Activated T-cell treated with anti-CD3 and anti-CD28 coated beads for 48 hours (primary cell): ENCODE measurements at regions not wholly inside any gene's neighbourhood (a gene's known extent, or its start where the extent isn't known, plus 50 kb on each side); places are given as distances from the start of the nearest gene placed in this dataset.
"Not testable (repeated sequence)": the region's sequence is repeated elsewhere in the genome, so short reads cannot be mapped to it uniquely, and the experiment has no call there.

Source experiments
- DNase-seq: peaks from one replicate; pipeline ENCODE4 v3.0.0-alpha.2; 2020; ENCODE audit warnings: low read depth

- DNase-seq: no peak
Observed at GRCh38 chr16:63496282-63496681, 1460.0 kb upstream of the CDH8 start.

DNA sequence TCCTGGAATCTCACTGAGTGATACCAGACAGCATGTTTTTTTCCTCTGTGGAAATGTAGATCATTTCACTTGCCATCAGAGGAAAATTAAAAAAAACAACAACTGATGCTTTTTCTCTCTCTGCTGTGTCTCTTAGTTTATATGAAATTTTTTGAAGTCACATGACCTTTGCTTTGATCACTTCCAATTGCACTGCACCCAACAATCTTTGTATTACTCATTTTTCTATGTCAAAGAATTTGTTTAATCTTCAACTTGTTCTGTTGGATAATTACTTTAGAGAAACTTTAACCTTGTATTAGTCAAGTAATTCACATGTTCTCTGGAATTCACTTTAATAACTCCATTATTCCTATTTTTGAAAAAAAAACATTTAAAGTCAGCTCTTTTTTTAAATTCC is 1452.7 kb upstream of the CDH8 start:
- no peak for DNase-seq

DNA sequence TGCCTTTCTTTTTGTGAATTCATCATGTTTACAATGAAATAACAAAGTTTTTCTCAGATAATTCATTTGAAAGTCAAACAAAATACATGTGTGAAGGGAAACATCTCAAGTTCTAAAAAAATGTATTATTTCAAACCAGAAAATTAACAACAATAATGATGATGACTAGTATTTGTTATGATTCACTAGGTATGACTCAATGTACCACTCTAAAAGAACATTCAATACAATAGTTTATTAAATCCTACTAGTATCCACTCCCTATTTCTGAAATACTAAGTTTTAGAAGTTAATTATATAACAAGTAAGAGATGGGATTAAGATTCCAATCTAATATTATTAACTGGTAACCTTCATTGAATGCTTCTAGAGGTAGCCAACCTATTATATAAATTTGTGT is 1444.8 kb upstream of the CDH8 start:
- DNase-seq: no peak

GRCh38 chr16:63473725-63474124 is 1437.5 kb upstream of the CDH8 start:
- no peak for DNase-seq

DNA sequence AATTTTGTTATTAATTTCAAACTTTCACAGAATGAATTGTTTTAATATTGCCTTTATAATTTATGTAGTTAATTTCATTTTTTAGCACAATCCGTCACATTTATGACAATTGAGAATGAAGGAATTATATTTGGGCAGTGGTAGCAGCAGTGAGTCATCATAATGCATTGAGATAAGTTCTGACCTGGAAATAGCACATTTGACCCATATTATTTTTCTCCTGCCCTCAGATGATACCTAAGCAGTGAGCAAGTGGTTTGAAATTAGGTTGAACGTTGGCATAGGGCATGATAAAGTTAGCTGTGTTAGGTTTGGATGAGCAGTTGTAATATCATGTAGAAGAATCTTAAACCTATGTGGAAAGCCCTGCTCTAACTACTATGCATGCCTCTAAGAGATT is 1431.3 kb upstream of the CDH8 start:
- DNase-seq: no peak

DNA sequence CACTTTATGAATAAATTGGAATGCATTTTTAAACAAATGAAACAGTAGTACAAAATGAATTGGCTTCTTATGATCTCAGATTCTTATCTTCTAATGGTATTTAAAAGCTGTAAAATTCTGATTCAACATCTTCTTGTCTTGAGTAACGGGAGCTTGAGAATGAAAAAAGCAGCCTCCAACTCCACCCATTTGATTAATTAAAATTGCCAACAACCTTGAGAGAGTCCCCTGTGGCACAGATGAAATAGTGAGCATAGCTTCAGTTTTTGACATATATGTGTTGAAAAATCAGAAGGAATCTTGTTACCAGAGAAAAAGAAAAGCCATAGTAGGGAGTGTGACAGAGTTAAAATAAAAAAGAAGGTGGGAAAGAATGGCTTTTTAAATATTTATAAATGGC is 1426.1 kb upstream of the CDH8 start:
- DNase-seq: no peak

DNA sequence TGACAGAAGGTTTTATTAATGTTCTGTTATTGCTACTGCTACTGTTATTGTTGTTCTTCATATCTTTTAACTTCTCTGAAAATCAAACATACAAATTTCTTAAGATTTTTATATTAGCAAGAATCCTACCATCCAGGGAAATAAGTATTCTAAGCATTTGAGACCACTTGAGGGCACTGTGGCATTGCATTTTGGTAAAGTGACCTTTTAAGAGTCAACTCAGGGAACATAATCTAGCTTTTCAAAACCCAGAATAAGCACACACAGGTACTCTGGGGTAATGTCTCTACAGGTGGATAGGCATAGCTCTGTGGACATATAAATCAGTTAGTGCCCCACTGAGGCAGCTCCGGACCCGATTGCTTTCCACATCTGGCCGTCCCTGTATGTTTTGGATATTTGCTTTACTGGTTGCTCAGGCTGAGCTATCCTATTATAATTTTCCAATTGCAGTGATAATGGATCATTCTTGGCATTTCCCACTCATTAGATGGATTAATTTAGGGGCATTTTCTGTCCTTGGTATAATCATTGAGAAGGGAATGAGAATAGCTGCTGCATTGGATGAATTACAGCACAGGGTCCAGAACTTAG is 1425.1 kb upstream of the CDH8 start:
- no peak for DNase-seq

- no peak for DNase-seq
Observed at GRCh38 chr16:63458846-63459245, 1422.6 kb upstream of the CDH8 start.

DNA sequence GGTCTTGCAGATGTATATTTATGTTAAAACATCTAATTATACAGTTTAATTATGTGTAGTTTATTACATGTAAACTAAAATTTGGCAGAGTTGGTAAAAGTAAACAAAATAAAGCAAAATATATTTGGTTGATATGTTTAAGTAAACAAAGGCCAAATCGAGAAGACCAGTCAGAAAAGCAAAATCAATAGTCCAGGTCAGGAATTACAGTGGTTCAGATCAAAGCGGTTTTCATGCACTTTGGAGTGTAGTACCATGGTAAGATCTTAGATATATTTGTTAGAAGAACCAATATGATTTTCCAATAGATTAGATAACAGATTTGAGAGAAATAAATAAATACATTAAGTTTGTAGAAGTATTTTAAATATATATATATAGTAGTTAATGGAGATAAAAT is 1421.6 kb upstream of the CDH8 start:
- no peak for DNase-seq

GRCh38 chr16:63453261-63453660 is 1417.0 kb upstream of the CDH8 start:
- DNase-seq: no peak

- DNase-seq: no peak
Observed at GRCh38 chr16:63447121-63447520, 1410.9 kb upstream of the CDH8 start.

GRCh38 chr16:63442246-63442645 is 1406.0 kb upstream of the CDH8 start:
- no peak for DNase-seq

DNA sequence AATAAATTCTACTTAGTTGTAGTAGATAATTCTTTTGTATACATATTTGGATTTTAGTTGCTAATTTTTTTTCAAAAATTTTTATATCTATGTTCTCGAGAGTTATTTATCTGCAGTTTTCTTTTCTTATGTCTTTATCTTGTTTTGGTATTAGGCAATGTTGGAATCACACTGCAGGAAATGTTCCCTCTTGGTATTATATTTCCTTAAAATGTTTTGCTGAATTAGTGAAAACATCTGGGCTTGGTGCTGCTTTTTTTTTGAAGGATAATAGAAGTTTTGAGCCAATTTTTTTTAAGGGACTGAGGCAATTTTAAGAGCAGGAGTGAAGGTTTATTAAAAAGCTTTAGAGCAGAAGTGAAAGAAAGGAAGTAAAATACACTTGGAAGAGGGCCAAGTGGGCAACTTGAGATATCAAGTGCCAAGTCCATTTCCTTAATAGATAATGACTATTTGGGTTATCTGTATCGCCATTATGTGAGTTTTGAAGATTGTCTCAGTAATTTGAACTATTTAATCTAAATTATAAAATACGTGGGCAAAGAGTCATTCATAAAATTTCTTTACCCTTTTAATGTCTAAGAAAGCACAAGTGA is 1390.1 kb upstream of the CDH8 start:
- no peak for DNase-seq

DNA sequence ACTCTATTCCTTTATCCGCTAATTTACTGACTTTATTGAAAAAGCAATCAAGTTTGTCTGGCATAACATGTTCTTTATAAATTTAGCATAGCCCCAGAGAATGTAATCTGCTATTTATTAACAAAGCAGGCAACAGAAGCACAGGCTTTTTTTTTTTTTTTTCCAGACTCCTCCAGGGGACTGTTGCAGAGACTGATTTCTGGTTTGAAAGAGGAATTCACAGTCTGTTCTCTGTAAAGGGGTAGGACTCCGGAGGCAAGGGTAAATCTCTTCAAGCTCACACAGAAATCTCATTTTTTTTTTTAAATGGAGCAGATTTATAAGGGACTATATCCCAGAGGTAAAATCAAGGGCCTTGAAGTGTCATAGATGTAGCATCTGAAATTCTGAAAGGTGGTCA is 1386.5 kb upstream of the CDH8 start:
- no peak for DNase-seq

- DNase-seq: no peak
Observed at GRCh38 chr16:63416712-63417111, 1380.5 kb upstream of the CDH8 start.

- no peak for DNase-seq
Observed at GRCh38 chr16:63415014-63415413, 1378.8 kb upstream of the CDH8 start.

- DNase-seq: no peak
Observed at GRCh38 chr16:63410594-63410993, 1374.4 kb upstream of the CDH8 start.

DNA sequence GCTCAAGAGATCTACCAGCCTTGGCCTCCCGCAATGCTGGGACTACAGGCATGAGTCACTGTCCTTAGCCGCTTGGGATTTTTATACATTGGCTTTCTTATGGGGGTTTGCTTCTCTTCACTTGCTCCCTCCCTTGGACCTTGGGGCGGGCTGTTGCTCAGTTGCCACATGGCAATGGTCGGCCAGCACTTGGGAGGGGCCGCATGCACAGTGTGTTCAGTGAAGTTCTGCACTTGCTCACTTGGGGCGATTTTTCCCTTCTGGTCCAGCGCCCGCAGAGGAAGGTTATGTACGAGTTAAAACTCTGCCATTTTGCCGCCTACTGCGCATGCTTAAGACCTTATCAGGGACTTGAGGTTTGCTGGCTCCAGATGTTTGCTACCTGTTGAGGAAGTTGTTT is 1367.6 kb upstream of the CDH8 start:
- DNase-seq: no peak

- DNase-seq: not testable (repeated sequence)
Observed at GRCh38 chr16:63388277-63388676, 1352.0 kb upstream of the CDH8 start.

DNA sequence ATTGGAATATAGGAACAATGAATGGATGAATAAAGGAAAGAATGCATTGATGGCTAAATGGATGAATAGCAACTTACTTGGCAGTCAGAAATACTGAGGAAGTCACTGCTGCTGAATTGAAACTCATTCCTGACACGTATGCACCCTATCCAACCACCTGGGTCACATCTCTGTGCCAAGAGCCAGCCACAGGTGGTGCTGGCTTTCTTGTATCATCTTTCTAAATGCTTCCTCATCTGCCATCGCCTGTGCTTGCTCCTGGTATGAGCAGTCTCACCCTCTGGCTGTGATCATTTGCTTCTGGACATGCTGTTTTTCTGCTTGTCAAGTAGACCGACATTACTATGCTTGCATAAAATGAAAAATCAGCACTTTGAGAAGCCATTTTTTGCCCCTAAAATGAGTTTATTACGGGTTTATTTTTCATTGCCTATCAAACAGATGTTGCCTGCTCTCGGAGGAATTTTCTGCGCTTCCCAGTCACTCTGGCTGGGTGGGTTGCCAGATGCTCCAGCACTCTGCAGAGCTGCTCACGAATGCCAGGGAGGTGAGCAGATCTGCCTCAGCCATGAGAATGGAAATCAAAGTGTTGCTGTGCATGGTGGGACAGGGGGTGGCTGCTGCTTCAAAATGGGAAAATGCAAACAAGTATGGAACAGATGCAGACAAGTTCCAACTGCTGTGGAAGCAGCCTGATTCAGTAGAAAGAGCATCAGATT is 1349.6 kb upstream of the CDH8 start:
- no peak for DNase-seq

GRCh38 chr16:63373744-63374143 is 1337.5 kb upstream of the CDH8 start:
- no peak for DNase-seq

DNA sequence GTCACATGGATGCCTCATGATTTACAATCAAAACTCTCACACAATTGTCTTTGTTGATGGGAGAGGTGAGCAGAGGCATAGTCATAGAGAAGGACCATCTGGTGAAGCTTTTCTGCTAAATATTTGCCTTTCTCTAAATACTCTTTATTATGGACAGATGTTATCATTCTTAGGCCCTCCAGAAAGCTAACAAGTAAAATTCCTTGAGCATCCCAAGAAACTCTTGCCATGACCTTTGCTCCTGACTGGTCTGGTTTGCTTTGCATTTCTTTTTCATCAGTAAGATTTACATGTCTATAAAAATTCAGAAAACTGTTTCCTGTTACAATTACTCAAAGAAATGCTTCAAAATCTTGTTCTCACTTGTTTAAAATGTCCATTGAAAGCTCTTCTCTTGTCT is 1336.6 kb upstream of the CDH8 start:
- DNase-seq: no peak

- DNase-seq: no peak
Observed at GRCh38 chr16:63372283-63372682, 1336.0 kb upstream of the CDH8 start.
